Choroid plexus epithelial cell (primary cell): ENCODE measurements at regions not wholly inside any gene's neighbourhood (a gene's known extent, or its start where the extent isn't known, plus 50 kb on each side); places are given as distances from the start of the nearest gene placed in this dataset.

Experiments used
- DNase-seq: peaks from one replicate; pipeline ENCODE4 v3.0.0-alpha.2; 2010; ENCODE audit warnings: low read depth
- H3K4me3 ChIP-seq: 2 replicates; pipeline ENCODE4 v1.5.1; 2011; ENCODE audit warnings: low read depth, mild to moderate bottlenecking, control low read depth, low read length, moderate library complexity
- CTCF ChIP-seq: conservative IDR thresholded peaks from 2 replicates; pipeline ENCODE4 v1.5.1; 2011; ENCODE audit warnings: low read depth, mild to moderate bottlenecking, control low read depth, inconsistent platforms, low read length, moderate library complexity

GRCh38 chr13:53182724-53183123, 154.1 kb downstream of the OLFM4 start:
- no peak for TF ChIP-seq CTCF
- no peak overlapping the region for H3K4me3 ChIP-seq
- DNase-seq = no peak

- no peak for DNase-seq
- TF ChIP-seq CTCF = no peak
- no peak overlapping the region for H3K4me3 ChIP-seq
These were observed 159.5 kb downstream of the OLFM4 start for GRCh38 chr13:53188120-53188519.

- no peak overlapping the region for H3K4me3 ChIP-seq
- no peak for DNase-seq
- no peak for TF ChIP-seq CTCF
These were observed 160.5 kb downstream of the OLFM4 start for GRCh38 chr13:53189162-53189561.

GRCh38 chr13:53191091-53191490, 162.5 kb downstream of the OLFM4 start:
- H3K4me3 ChIP-seq = no peak overlapping the region
- no peak for TF ChIP-seq CTCF
- no peak for DNase-seq

GRCh38 chr13:53197424-53197823, 168.8 kb downstream of the OLFM4 start:
- no peak for DNase-seq
- no peak overlapping the region for H3K4me3 ChIP-seq
- TF ChIP-seq CTCF = no peak

- TF ChIP-seq CTCF = no peak
- no peak overlapping the region for H3K4me3 ChIP-seq
- no peak for DNase-seq
These were observed 169.4 kb downstream of the OLFM4 start for GRCh38 chr13:53198017-53198416.

GRCh38 chr13:53198736-53199135, 170.1 kb downstream of the OLFM4 start:
- H3K4me3 ChIP-seq = no peak overlapping the region

More at GRCh38 chr13:53198736-53199135, 170.1 kb downstream of the OLFM4 start:
- DNase-seq = no peak
- no peak for TF ChIP-seq CTCF
